ENCODE measurements at regions not wholly inside any gene's neighbourhood (a gene's known extent, or its start where the extent isn't known, plus 50 kb on each side); places are given as distances from the start of the nearest gene placed in this dataset.

GRCh38 chr9:89677702-89678395 is 73.0 kb downstream of the GADD45G start:
- H3K4me3 ChIP-seq (ENCODE audit: insufficient read depth, low read length): no peak overlapping the region
- H3K36me3 ChIP-seq (ENCODE audit: insufficient read depth, low read length): no peaks in the 10 kb centered on the region
- H3K27me3 ChIP-seq (ENCODE audit: insufficient read depth, low read length): no peaks in the 10 kb centered on the region
- no peak for DNase-seq (ENCODE audit: insufficient read length, low spot score, missing footprints)
- H4K20me1 ChIP-seq (ENCODE audit: insufficient read depth, low read length): no peaks in the 10 kb centered on the region
- no peaks in the 10 kb centered on the region for H3K4me1 ChIP-seq (ENCODE audit: insufficient read depth, low read length)
- H3K4me2 ChIP-seq (ENCODE audit: insufficient read depth, low read length): no peak overlapping the region
- no peak for TF ChIP-seq CTCF (IDR thresholded peaks at IDR 0.05; ENCODE audit: extremely low read depth, low read depth, low read length)
- no peak overlapping the region for H2AFZ ChIP-seq (ENCODE audit: low read length)
- no peaks in the 10 kb centered on the region for H3K9me3 ChIP-seq (ENCODE audit: low read depth, low read length)
- no peak overlapping the region for H3K27ac ChIP-seq (ENCODE audit: low read depth, low read length)
- H3K79me2 ChIP-seq (ENCODE audit: insufficient read depth, low read length): no peaks in the 10 kb centered on the region

- Histone ChIP-seq H3K27me3 (ENCODE audit: insufficient read depth, low read length) (no peaks in the 10 kb centered on the region), H3K36me3 (ENCODE audit: insufficient read depth, low read length) (no peaks in the 10 kb centered on the region), H3K4me2 (ENCODE audit: insufficient read depth, low read length) (no peak overlapping the region), H3K9me3 (ENCODE audit: low read depth, low read length) (no peaks in the 10 kb centered on the region), H3K4me3 (ENCODE audit: insufficient read depth, low read length) (no peak overlapping the region), H3K79me2 (ENCODE audit: insufficient read depth, low read length) (no peaks in the 10 kb centered on the region), H3K27ac (ENCODE audit: low read depth, low read length) (no peak overlapping the region), H2AFZ (ENCODE audit: low read length) (no peak overlapping the region), H4K20me1 (ENCODE audit: insufficient read depth, low read length) (no peaks in the 10 kb centered on the region), H3K4me1 (ENCODE audit: insufficient read depth, low read length) (no peaks in the 10 kb centered on the region)
- DNase-seq (ENCODE audit: insufficient read length, low spot score, missing footprints): no peak
- no peak for TF ChIP-seq CTCF (IDR thresholded peaks at IDR 0.05; ENCODE audit: extremely low read depth, low read depth, low read length)
Measured at GRCh38 chr9:89678396-89679015, 73.7 kb downstream of the GADD45G start.

- Histone ChIP-seq H4K20me1 (ENCODE audit: insufficient read depth, low read length) (no peaks in the 10 kb centered on the region), H3K4me2 (ENCODE audit: insufficient read depth, low read length) (no peak overlapping the region), H3K4me3 (ENCODE audit: insufficient read depth, low read length) (no peak overlapping the region), H2AFZ (ENCODE audit: low read length) (no peak overlapping the region), H3K36me3 (ENCODE audit: insufficient read depth, low read length) (no peaks in the 10 kb centered on the region), H3K27ac (ENCODE audit: low read depth, low read length) (no peak overlapping the region), H3K9me3 (ENCODE audit: low read depth, low read length) (no peaks in the 10 kb centered on the region), H3K4me1 (ENCODE audit: insufficient read depth, low read length) (no peaks in the 10 kb centered on the region), H3K27me3 (ENCODE audit: insufficient read depth, low read length) (no peaks in the 10 kb centered on the region), H3K79me2 (ENCODE audit: insufficient read depth, low read length) (no peaks in the 10 kb centered on the region)
- no peak for TF ChIP-seq CTCF (IDR thresholded peaks at IDR 0.05; ENCODE audit: extremely low read depth, low read depth, low read length)
- no peak for DNase-seq (ENCODE audit: insufficient read length, low spot score, missing footprints)
Measured at GRCh38 chr9:89679016-89679415, 74.2 kb downstream of the GADD45G start.

- Histone ChIP-seq H4K20me1 (ENCODE audit: insufficient read depth, low read length) (no peaks in the 10 kb centered on the region), H3K36me3 (ENCODE audit: insufficient read depth, low read length) (no peaks in the 10 kb centered on the region), H3K79me2 (ENCODE audit: insufficient read depth, low read length) (no peaks in the 10 kb centered on the region), H3K27ac (ENCODE audit: low read depth, low read length) (no peak overlapping the region), H3K4me3 (ENCODE audit: insufficient read depth, low read length) (no peak overlapping the region), H3K9me3 (ENCODE audit: low read depth, low read length) (no peaks in the 10 kb centered on the region), H3K27me3 (ENCODE audit: insufficient read depth, low read length) (no peaks in the 10 kb centered on the region), H3K4me2 (ENCODE audit: insufficient read depth, low read length) (no peak overlapping the region), H2AFZ (ENCODE audit: low read length) (no peak overlapping the region), H3K4me1 (ENCODE audit: insufficient read depth, low read length) (no peaks in the 10 kb centered on the region)
- no peak for DNase-seq (ENCODE audit: insufficient read length, low spot score, missing footprints)
- TF ChIP-seq CTCF (IDR thresholded peaks at IDR 0.05; ENCODE audit: extremely low read depth, low read depth, low read length): no peak
Measured at GRCh38 chr9:89679581-89679980, 74.8 kb downstream of the GADD45G start.
